ENCODE measurements at regions not wholly inside any gene's neighbourhood (a gene's known extent, or its start where the extent isn't known, plus 50 kb on each side); places are given as distances from the start of the nearest gene placed in this dataset.
"Not testable (repeated sequence)": the region's sequence is repeated elsewhere in the genome, so short reads cannot be mapped to it uniquely, and the experiment has no call there.

DNA sequence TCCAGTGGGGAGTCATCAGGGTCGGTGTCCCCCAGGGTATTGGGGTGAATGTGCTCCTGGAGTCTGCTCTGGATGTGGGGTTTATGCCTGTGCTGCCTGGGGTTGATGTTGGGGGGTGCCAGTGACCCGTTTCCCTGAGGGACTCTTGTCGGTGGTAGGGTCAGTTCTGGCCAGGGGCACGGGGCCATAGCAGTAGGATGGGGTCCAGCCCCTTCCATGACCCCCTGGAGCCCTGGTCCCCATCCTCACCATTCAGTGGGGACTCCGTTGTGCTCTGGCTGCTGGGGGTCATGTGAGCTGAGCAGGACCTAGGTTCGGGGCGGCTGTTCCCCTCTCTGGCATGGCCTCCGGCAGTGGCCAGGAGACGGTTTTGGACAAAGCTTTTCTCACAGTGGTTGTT, 530.8 kb downstream of the GOLGA6L6 start:
- H3K36me3 ChIP-seq (ENCODE audit: insufficient read depth, low read length); H3K4me3 ChIP-seq (ENCODE audit: low read length); H3K27me3 ChIP-seq (ENCODE audit: insufficient read depth, low read length); H2AFZ ChIP-seq (ENCODE audit: low read depth, low read length); H3K4me1 ChIP-seq (ENCODE audit: insufficient read depth, low read length); H3K9me3 ChIP-seq (ENCODE audit: low read length): not testable (repeated sequence)

DNA sequence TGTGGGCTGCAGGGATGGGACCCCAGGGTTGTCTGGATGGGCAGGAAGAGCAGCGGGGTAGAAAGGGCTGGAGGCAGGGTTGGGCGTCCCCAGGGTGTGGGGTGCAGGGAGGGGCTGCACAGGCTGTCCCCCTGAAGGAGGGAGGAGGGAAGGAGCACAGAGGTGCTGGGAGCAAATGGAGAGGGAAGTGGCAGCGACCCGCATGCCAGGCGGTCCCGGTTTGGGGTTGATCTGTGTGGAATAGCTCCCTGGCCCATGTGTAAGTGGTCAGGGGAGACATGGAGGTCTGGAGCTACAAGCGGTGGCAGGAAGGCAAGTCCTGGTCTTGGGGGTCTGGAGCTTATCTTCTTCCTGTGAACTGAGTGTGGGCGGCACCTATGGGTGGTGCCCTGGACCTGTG, 532.0 kb downstream of the GOLGA6L6 start:
- H3K4me1 ChIP-seq (ENCODE audit: insufficient read depth, low read length); H3K9me3 ChIP-seq (ENCODE audit: low read length); H2AFZ ChIP-seq (ENCODE audit: low read depth, low read length); H3K36me3 ChIP-seq (ENCODE audit: insufficient read depth, low read length); H3K27me3 ChIP-seq (ENCODE audit: insufficient read depth, low read length); H3K4me3 ChIP-seq (ENCODE audit: low read length): not testable (repeated sequence)

GRCh38 chr15:20007338-20007737, 534.3 kb downstream of the GOLGA6L6 start:
- H3K4me1 ChIP-seq (ENCODE audit: insufficient read depth, low read length): not testable (repeated sequence)

GRCh38 chr15:20003471-20003870, 538.1 kb downstream of the GOLGA6L6 start:
- H3K4me1 ChIP-seq (ENCODE audit: insufficient read depth, low read length); H3K27me3 ChIP-seq (ENCODE audit: insufficient read depth, low read length); H3K4me3 ChIP-seq (ENCODE audit: low read length); H3K9me3 ChIP-seq (ENCODE audit: low read length); H2AFZ ChIP-seq (ENCODE audit: low read depth, low read length); H3K36me3 ChIP-seq (ENCODE audit: insufficient read depth, low read length): not testable (repeated sequence)

More at GRCh38 chr15:20007338-20007737, 534.3 kb downstream of the GOLGA6L6 start:
- H3K4me3 ChIP-seq (ENCODE audit: low read length); H3K27me3 ChIP-seq (ENCODE audit: insufficient read depth, low read length); H3K36me3 ChIP-seq (ENCODE audit: insufficient read depth, low read length); H3K9me3 ChIP-seq (ENCODE audit: low read length); H2AFZ ChIP-seq (ENCODE audit: low read depth, low read length): not testable (repeated sequence)

DNA sequence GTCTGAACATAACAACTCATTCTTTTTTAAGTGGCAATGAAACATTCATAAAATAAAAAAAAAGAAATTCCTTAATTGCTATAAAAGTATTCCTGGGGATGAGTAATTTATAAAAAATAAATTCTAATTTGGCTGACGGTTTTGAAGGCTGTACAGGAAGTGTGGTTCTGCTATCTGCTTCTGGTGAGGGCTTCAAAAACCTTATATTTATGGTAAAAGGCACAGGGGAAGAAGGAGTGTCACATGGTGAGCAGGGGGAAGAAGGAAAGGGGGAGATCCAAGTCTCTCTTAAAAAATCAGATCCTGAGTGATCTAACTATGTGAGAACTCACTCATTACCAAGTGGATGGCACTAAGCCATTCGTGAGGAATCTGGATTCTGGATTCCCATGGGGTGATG, 539.0 kb downstream of the GOLGA6L6 start:
- not testable (repeated sequence) for H3K4me3 ChIP-seq (ENCODE audit: low read length); H3K4me1 ChIP-seq (ENCODE audit: insufficient read depth, low read length); H3K9me3 ChIP-seq (ENCODE audit: low read length); H3K27me3 ChIP-seq (ENCODE audit: insufficient read depth, low read length); H3K36me3 ChIP-seq (ENCODE audit: insufficient read depth, low read length); H2AFZ ChIP-seq (ENCODE audit: low read depth, low read length)

DNA sequence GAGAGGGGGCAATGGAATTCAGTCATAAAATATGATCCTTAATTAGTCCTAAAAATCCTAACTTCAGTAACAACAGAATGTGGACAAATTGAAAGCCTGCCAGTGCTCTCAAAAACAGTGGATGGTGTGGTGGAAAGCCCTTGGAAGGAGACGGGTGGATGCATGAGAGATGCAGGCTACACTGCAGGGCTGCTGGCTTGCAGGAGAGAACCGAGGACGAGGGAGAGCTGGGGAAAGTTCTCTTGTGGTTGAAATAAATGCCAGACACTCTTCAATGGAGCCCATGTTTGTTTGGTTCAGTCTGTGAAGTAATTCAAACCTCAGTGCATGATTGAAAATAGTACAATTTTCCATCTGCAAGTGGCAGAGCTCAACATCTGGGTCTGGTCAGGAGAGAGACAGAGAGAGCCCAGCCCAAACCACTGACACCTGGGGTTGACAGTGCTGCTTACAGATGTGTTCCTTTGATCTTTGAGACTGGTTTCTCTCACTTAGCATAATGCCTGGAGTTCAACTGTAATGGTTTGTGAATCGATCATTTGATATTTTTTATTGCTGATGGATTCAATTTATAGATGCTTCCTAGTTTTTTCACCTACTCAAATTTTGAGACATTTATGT, 544.9 kb downstream of the GOLGA6L6 start:
- not testable (repeated sequence) for H3K27me3 ChIP-seq (ENCODE audit: insufficient read depth, low read length); H3K36me3 ChIP-seq (ENCODE audit: insufficient read depth, low read length); H3K4me1 ChIP-seq (ENCODE audit: insufficient read depth, low read length); H3K9me3 ChIP-seq (ENCODE audit: low read length); H2AFZ ChIP-seq (ENCODE audit: low read depth, low read length); H3K4me3 ChIP-seq (ENCODE audit: low read length)

GRCh38 chr15:19995296-19995695, 546.3 kb downstream of the GOLGA6L6 start:
- H3K4me3 ChIP-seq (ENCODE audit: low read length); H3K27me3 ChIP-seq (ENCODE audit: insufficient read depth, low read length); H2AFZ ChIP-seq (ENCODE audit: low read depth, low read length); H3K36me3 ChIP-seq (ENCODE audit: insufficient read depth, low read length); H3K9me3 ChIP-seq (ENCODE audit: low read length); H3K4me1 ChIP-seq (ENCODE audit: insufficient read depth, low read length): not testable (repeated sequence)

- no peaks in the 10 kb centered on the region for H3K4me1 ChIP-seq (ENCODE audit: insufficient read depth, low read length)
- H3K4me3 ChIP-seq (ENCODE audit: low read length): no peak overlapping the region
- no peaks in the 10 kb centered on the region for H3K27me3 ChIP-seq (ENCODE audit: insufficient read depth, low read length)
- no peaks in the 10 kb centered on the region for H3K36me3 ChIP-seq (ENCODE audit: insufficient read depth, low read length)
- H2AFZ ChIP-seq (ENCODE audit: low read depth, low read length): no peak overlapping the region
- no peaks in the 10 kb centered on the region for H3K9me3 ChIP-seq (ENCODE audit: low read length)
These were observed 549.2 kb downstream of the GOLGA6L6 start for GRCh38 chr15:19992428-19992827.

- Histone ChIP-seq H3K9me3 (ENCODE audit: low read length) (no peaks in the 10 kb centered on the region), H3K27me3 (ENCODE audit: insufficient read depth, low read length) (no peaks in the 10 kb centered on the region), H3K36me3 (ENCODE audit: insufficient read depth, low read length) (no peaks in the 10 kb centered on the region), H3K4me1 (ENCODE audit: insufficient read depth, low read length) (no peaks in the 10 kb centered on the region), H2AFZ (ENCODE audit: low read depth, low read length) (no peak overlapping the region), H3K4me3 (ENCODE audit: low read length) (no peak overlapping the region)
These were observed 553.4 kb downstream of the GOLGA6L6 start for GRCh38 chr15:19988094-19988660.

GRCh38 chr15:19987389-19988048, 554.1 kb downstream of the GOLGA6L6 start:
- no peaks in the 10 kb centered on the region for H3K27me3 ChIP-seq (ENCODE audit: insufficient read depth, low read length)
- no peak overlapping the region for H2AFZ ChIP-seq (ENCODE audit: low read depth, low read length)
- H3K9me3 ChIP-seq (ENCODE audit: low read length): no peaks in the 10 kb centered on the region
- H3K36me3 ChIP-seq (ENCODE audit: insufficient read depth, low read length): no peaks in the 10 kb centered on the region
- no peak overlapping the region for H3K4me3 ChIP-seq (ENCODE audit: low read length)
- no peaks in the 10 kb centered on the region for H3K4me1 ChIP-seq (ENCODE audit: insufficient read depth, low read length)

DNA sequence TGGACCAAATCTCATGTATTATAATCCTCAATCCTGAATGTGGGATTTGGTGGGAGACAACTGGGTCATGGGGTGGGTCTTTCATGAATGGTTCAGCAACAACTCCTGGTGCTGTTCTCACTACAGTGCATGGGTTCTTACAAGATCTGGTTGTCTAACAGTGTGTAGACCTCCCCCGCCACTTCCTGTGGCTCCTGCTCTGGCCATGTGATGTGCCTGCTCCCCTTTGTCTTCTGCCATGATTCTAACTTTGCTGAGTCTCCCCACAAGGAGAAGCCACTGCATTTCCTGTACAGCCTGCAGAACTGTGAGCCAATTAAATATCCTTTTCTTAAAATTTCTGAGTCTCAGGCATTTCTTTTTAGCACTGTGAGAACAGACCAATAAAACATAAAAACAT, 557.5 kb downstream of the GOLGA6L6 start:
- Histone ChIP-seq H2AFZ (ENCODE audit: low read depth, low read length) (no peak overlapping the region), H3K4me3 (ENCODE audit: low read length) (no peak overlapping the region), H3K27me3 (ENCODE audit: insufficient read depth, low read length) (no peaks in the 10 kb centered on the region), H3K36me3 (ENCODE audit: insufficient read depth, low read length) (no peaks in the 10 kb centered on the region), H3K9me3 (ENCODE audit: low read length) (no peaks in the 10 kb centered on the region), H3K4me1 (ENCODE audit: insufficient read depth, low read length) (no peaks in the 10 kb centered on the region)

DNA sequence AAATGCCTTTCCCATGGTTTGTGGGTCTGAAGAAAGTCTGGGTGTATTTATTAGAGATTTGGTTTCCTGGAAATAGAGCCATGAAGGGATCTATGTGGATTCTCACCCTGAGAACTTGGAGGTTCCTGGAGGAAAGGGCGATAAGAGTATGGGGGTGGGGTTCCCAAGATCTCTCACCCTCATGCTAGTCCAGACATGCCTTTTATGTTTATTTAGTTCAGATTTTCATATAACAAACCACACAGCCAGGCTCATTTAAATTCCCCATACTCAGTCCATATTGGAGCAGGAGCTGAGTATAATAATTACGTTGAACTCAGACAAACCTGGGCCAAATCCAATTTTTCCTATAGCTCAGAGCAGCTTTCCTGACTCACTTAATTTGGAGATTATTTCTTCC, 566.6 kb downstream of the GOLGA6L6 start:
- Histone ChIP-seq H3K4me1 (ENCODE audit: insufficient read depth, low read length) (no peaks in the 10 kb centered on the region), H3K27me3 (ENCODE audit: insufficient read depth, low read length) (no peaks in the 10 kb centered on the region), H3K4me3 (ENCODE audit: low read length) (no peak overlapping the region), H3K9me3 (ENCODE audit: low read length) (no peaks in the 10 kb centered on the region), H3K36me3 (ENCODE audit: insufficient read depth, low read length) (no peaks in the 10 kb centered on the region), H2AFZ (ENCODE audit: low read depth, low read length) (no peak overlapping the region)

- Histone ChIP-seq H3K9me3 (ENCODE audit: low read length) (no peaks in the 10 kb centered on the region), H2AFZ (ENCODE audit: low read depth, low read length) (no peak overlapping the region), H3K36me3 (ENCODE audit: insufficient read depth, low read length) (no peaks in the 10 kb centered on the region), H3K4me3 (ENCODE audit: low read length) (no peak overlapping the region), H3K4me1 (ENCODE audit: insufficient read depth, low read length) (no peaks in the 10 kb centered on the region), H3K27me3 (ENCODE audit: insufficient read depth, low read length) (no peaks in the 10 kb centered on the region)
These were observed 567.9 kb downstream of the GOLGA6L6 start for GRCh38 chr15:19973718-19974117.

- H3K9me3 ChIP-seq (ENCODE audit: low read length); H3K36me3 ChIP-seq (ENCODE audit: insufficient read depth, low read length); H3K4me3 ChIP-seq (ENCODE audit: low read length); H3K4me1 ChIP-seq (ENCODE audit: insufficient read depth, low read length); H2AFZ ChIP-seq (ENCODE audit: low read depth, low read length); H3K27me3 ChIP-seq (ENCODE audit: insufficient read depth, low read length): not testable (repeated sequence)
These were observed 569.0 kb downstream of the GOLGA6L6 start for GRCh38 chr15:19972582-19972981.
